GM04504 (cell line): ENCODE measurements at regions not wholly inside any gene's neighbourhood (a gene's known extent, or its start where the extent isn't known, plus 50 kb on each side); places are given as distances from the start of the nearest gene placed in this dataset.
A peak's percentile ranks its signal among the peaks of the same experiment; 100 is the strongest.

Experiments
- DNase-seq: peaks from one replicate; pipeline ENCODE4 v3.0.0-alpha.2; 2012; ENCODE audit warnings: low read depth

GRCh38 chr5:89988998-89989655 is 420.4 kb downstream of the CETN3 start:
- DNase-seq: no peak

- DNase-seq: no peak
Observed at GRCh38 chr5:89988129-89988810, 421.3 kb downstream of the CETN3 start.

GRCh38 chr5:89983216-89983615 is 426.3 kb downstream of the CETN3 start:
- DNase-seq: no peak

GRCh38 chr5:89981878-89982773 is 427.4 kb downstream of the CETN3 start:
- no peak for DNase-seq

GRCh38 chr5:89981021-89981420 is 428.5 kb downstream of the CETN3 start:
- no peak for DNase-seq

- no peak for DNase-seq
Observed at GRCh38 chr5:89973516-89973915, 436.0 kb downstream of the CETN3 start.

- DNase-seq: no peak
Observed at GRCh38 chr5:89972901-89973300, 436.7 kb downstream of the CETN3 start.

GRCh38 chr5:89968958-89969381 is 440.6 kb downstream of the CETN3 start:
- no peak for DNase-seq

GRCh38 chr5:89967771-89968444 is 441.6 kb downstream of the CETN3 start:
- DNase-seq: no peak

- no peak for DNase-seq
Observed at GRCh38 chr5:89956838-89957237, 452.7 kb downstream of the CETN3 start.

GRCh38 chr5:89954916-89955315 is 454.6 kb downstream of the CETN3 start:
- DNase-seq: no peak

- no peak for DNase-seq
Observed at GRCh38 chr5:89951876-89952275, 457.7 kb downstream of the CETN3 start.

- DNase-seq: no peak
Observed at GRCh38 chr5:89950234-89950633, 459.3 kb downstream of the CETN3 start.

- DNase-seq: no peak
Observed at GRCh38 chr5:89948977-89949376, 460.6 kb downstream of the CETN3 start.

GRCh38 chr5:89946916-89947315 is 462.6 kb downstream of the CETN3 start:
- DNase-seq: no peak

GRCh38 chr5:89946508-89946907 is 463.0 kb downstream of the CETN3 start:
- no peak for DNase-seq

GRCh38 chr5:89942171-89942570 is 467.4 kb downstream of the CETN3 start:
- no peak for DNase-seq

- no peak for DNase-seq
Observed at GRCh38 chr5:89936576-89936975, 473.0 kb downstream of the CETN3 start.

- no peak for DNase-seq
Observed at GRCh38 chr5:89934069-89934468, 475.5 kb downstream of the CETN3 start.

- DNase-seq: no peak
Observed at GRCh38 chr5:89932771-89933181, 476.8 kb downstream of the CETN3 start.

GRCh38 chr5:89930591-89931392 is 478.8 kb downstream of the CETN3 start:
- DNase-seq: peak; percentile 18
